HUES64 (cell line): ENCODE measurements at regions not wholly inside any gene's neighbourhood (a gene's known extent, or its start where the extent isn't known, plus 50 kb on each side); places are given as distances from the start of the nearest gene placed in this dataset.

Experiments used
- H3K27ac ChIP-seq: 2 replicates; pipeline ENCODE4 v1.7.0; 2013; ENCODE audit warnings: low read depth, low read length, inconsistent platforms
- H3K27me3 ChIP-seq: 2 replicates; pipeline ENCODE4 v1.6.1; 2013; ENCODE audit warnings: mild to moderate bottlenecking, low read length; ENCODE audit not compliant: insufficient read depth
- H3K36me3 ChIP-seq: 2 replicates; pipeline ENCODE4 v1.6.1; 2013; ENCODE audit warnings: mild to moderate bottlenecking, low read length; ENCODE audit not compliant: insufficient read depth
- H3K4me1 ChIP-seq: 2 replicates; pipeline ENCODE4 v1.6.1; 2013; ENCODE audit warnings: mild to moderate bottlenecking, low read length, moderate library complexity; ENCODE audit not compliant: insufficient read depth
- H3K4me3 ChIP-seq: 2 replicates; pipeline ENCODE4 v1.5.1; 2013; ENCODE audit warnings: mild to moderate bottlenecking, low read length, moderate library complexity
- H3K9ac ChIP-seq: 2 replicates; pipeline ENCODE4 v1.6.1; 2013; ENCODE audit warnings: mild to moderate bottlenecking, low read depth, low read length
- H3K9me3 ChIP-seq: 2 replicates; pipeline ENCODE4 v1.6.1; 2013; ENCODE audit warnings: low read depth, low read length; ENCODE audit not compliant: insufficient read depth
- WGBS: fragments of 150-250, 120-280 bp; methylation state at CpG from one replicate; pipeline ENCODE4 v1.1.7; 2013; ENCODE audit warnings: missing lambda C conversion rate; 5-methylcytosine and 5-hydroxymethylcytosine counted together

- no peak overlapping the region for H3K4me3 ChIP-seq
- no peak overlapping the region for H3K27ac ChIP-seq
- H3K27me3 ChIP-seq: no peaks in the 10 kb centered on the region
- H3K9me3 ChIP-seq: no peaks in the 10 kb centered on the region
- WGBS: 98% methylated on average over 6 of the region's 6 CpGs
- no peaks in the 10 kb centered on the region for H3K36me3 ChIP-seq
- peaks cover 3% of the 10 kb centered on the region; the same call in 1 of the 2 replicates for H3K4me1 ChIP-seq
- no peak overlapping the region for H3K9ac ChIP-seq
These were observed 1694.4 kb downstream of the EFNB2 start for GRCh38 chr13:104841110-104841509.

- H3K36me3 ChIP-seq: no peaks in the 10 kb centered on the region
- WGBS: 95% methylated on average over 3 of the region's 3 CpGs
- H3K4me1 ChIP-seq: peaks cover 3% of the 10 kb centered on the region; the same call in 1 of the 2 replicates
- no peak overlapping the region for H3K27ac ChIP-seq
- H3K9ac ChIP-seq: no peak overlapping the region
- no peaks in the 10 kb centered on the region for H3K9me3 ChIP-seq
- no peaks in the 10 kb centered on the region for H3K27me3 ChIP-seq
- H3K4me3 ChIP-seq: no peak overlapping the region
These were observed 1697.7 kb downstream of the EFNB2 start for GRCh38 chr13:104837756-104838155.

- no peak overlapping the region for H3K4me3 ChIP-seq
- H3K9ac ChIP-seq: no peak overlapping the region
- no peaks in the 10 kb centered on the region for H3K36me3 ChIP-seq
- peaks cover 11% of the 10 kb centered on the region for H3K4me1 ChIP-seq
- no peaks in the 10 kb centered on the region for H3K9me3 ChIP-seq
- H3K27me3 ChIP-seq: no peaks in the 10 kb centered on the region
- no peak overlapping the region for H3K27ac ChIP-seq
- no CpG with 5 or more reads among the region's 1 CpG for WGBS
These were observed 1702.2 kb downstream of the EFNB2 start for GRCh38 chr13:104833221-104833620.

GRCh38 chr13:104832231-104832630 lies 1703.2 kb downstream of the EFNB2 start:
- Histone ChIP-seq H3K36me3 (no peaks in the 10 kb centered on the region), H3K4me3 (no peak overlapping the region), H3K4me1 (peaks cover 11% of the 10 kb centered on the region), H3K9me3 (no peaks in the 10 kb centered on the region), H3K9ac (no peak overlapping the region), H3K27me3 (no peaks in the 10 kb centered on the region), H3K27ac (no peak overlapping the region)
- 76% methylated on average over 4 of the region's 4 CpGs for WGBS

- Histone ChIP-seq H3K4me1 (peaks cover 11% of the 10 kb centered on the region), H3K27me3 (no peaks in the 10 kb centered on the region), H3K9ac (no peak overlapping the region), H3K36me3 (no peaks in the 10 kb centered on the region), H3K4me3 (no peak overlapping the region), H3K27ac (no peak overlapping the region), H3K9me3 (no peaks in the 10 kb centered on the region)
- WGBS: 84% methylated on average over 6 of the region's 6 CpGs
These were observed 1703.6 kb downstream of the EFNB2 start for GRCh38 chr13:104831831-104832230.

- H3K36me3 ChIP-seq: no peaks in the 10 kb centered on the region
- 89% methylated on average over 1 of the region's 1 CpG for WGBS
- H3K4me1 ChIP-seq: no peaks in the 10 kb centered on the region
- no peaks in the 10 kb centered on the region for H3K27me3 ChIP-seq
- no peak overlapping the region for H3K27ac ChIP-seq
- no peak overlapping the region for H3K4me3 ChIP-seq
- no peaks in the 10 kb centered on the region for H3K9me3 ChIP-seq
- H3K9ac ChIP-seq: no peak overlapping the region
These were observed 1711.8 kb downstream of the EFNB2 start for GRCh38 chr13:104823709-104824108.

GRCh38 chr13:104823071-104823470 lies 1712.4 kb downstream of the EFNB2 start:
- Histone ChIP-seq H3K27me3 (no peaks in the 10 kb centered on the region), H3K9ac (no peak overlapping the region), H3K4me3 (no peak overlapping the region), H3K27ac (no peak overlapping the region), H3K36me3 (no peaks in the 10 kb centered on the region), H3K4me1 (no peaks in the 10 kb centered on the region), H3K9me3 (no peaks in the 10 kb centered on the region)
- 56% methylated on average over 3 of the region's 3 CpGs for WGBS

- Histone ChIP-seq H3K4me3 (no peak overlapping the region), H3K9ac (no peak overlapping the region), H3K9me3 (no peaks in the 10 kb centered on the region), H3K36me3 (no peaks in the 10 kb centered on the region), H3K27ac (no peak overlapping the region), H3K4me1 (no peaks in the 10 kb centered on the region), H3K27me3 (no peaks in the 10 kb centered on the region)
- WGBS: 98% methylated on average over 4 of the region's 4 CpGs
These were observed 1718.2 kb downstream of the EFNB2 start for GRCh38 chr13:104817271-104817670.

- Histone ChIP-seq H3K27ac (no peak overlapping the region), H3K4me3 (no peak overlapping the region)
- 93% methylated on average over 4 of the region's 4 CpGs for WGBS
These were observed 1718.7 kb downstream of the EFNB2 start for GRCh38 chr13:104816726-104817125.

GRCh38 chr13:104810242-104810641 lies 1725.2 kb downstream of the EFNB2 start:
- H3K9me3 ChIP-seq: no peaks in the 10 kb centered on the region
- H3K9ac ChIP-seq: no peak overlapping the region
- H3K4me3 ChIP-seq: no peak overlapping the region
- no peaks in the 10 kb centered on the region for H3K4me1 ChIP-seq
- no peaks in the 10 kb centered on the region for H3K36me3 ChIP-seq
- 85% methylated on average over 5 of the region's 5 CpGs for WGBS
- H3K27ac ChIP-seq: no peak overlapping the region
- H3K27me3 ChIP-seq: no peaks in the 10 kb centered on the region

More at GRCh38 chr13:104816726-104817125, 1718.7 kb downstream of the EFNB2 start:
- Histone ChIP-seq H3K4me1 (no peaks in the 10 kb centered on the region), H3K27me3 (no peaks in the 10 kb centered on the region), H3K9me3 (no peaks in the 10 kb centered on the region), H3K9ac (no peak overlapping the region), H3K36me3 (no peaks in the 10 kb centered on the region)

GRCh38 chr13:104809483-104809882 lies 1726.0 kb downstream of the EFNB2 start:
- Histone ChIP-seq H3K4me1 (no peaks in the 10 kb centered on the region), H3K27me3 (no peaks in the 10 kb centered on the region), H3K9me3 (no peaks in the 10 kb centered on the region), H3K4me3 (no peak overlapping the region), H3K9ac (no peak overlapping the region), H3K36me3 (no peaks in the 10 kb centered on the region), H3K27ac (no peak overlapping the region)
- 94% methylated on average over 4 of the region's 4 CpGs for WGBS

GRCh38 chr13:104805346-104805745 lies 1730.1 kb downstream of the EFNB2 start:
- H3K9me3 ChIP-seq: no peaks in the 10 kb centered on the region
- H3K4me1 ChIP-seq: no peaks in the 10 kb centered on the region
- H3K36me3 ChIP-seq: no peaks in the 10 kb centered on the region
- no peak overlapping the region for H3K4me3 ChIP-seq
- no peak overlapping the region for H3K9ac ChIP-seq
- no peak overlapping the region for H3K27ac ChIP-seq
- WGBS: 100% methylated on average over 1 of the region's 2 CpGs
- no peaks in the 10 kb centered on the region for H3K27me3 ChIP-seq
